ENCODE measurements at regions not wholly inside any gene's neighbourhood (a gene's known extent, or its start where the extent isn't known, plus 50 kb on each side); places are given as distances from the start of the nearest gene placed in this dataset.

DNA sequence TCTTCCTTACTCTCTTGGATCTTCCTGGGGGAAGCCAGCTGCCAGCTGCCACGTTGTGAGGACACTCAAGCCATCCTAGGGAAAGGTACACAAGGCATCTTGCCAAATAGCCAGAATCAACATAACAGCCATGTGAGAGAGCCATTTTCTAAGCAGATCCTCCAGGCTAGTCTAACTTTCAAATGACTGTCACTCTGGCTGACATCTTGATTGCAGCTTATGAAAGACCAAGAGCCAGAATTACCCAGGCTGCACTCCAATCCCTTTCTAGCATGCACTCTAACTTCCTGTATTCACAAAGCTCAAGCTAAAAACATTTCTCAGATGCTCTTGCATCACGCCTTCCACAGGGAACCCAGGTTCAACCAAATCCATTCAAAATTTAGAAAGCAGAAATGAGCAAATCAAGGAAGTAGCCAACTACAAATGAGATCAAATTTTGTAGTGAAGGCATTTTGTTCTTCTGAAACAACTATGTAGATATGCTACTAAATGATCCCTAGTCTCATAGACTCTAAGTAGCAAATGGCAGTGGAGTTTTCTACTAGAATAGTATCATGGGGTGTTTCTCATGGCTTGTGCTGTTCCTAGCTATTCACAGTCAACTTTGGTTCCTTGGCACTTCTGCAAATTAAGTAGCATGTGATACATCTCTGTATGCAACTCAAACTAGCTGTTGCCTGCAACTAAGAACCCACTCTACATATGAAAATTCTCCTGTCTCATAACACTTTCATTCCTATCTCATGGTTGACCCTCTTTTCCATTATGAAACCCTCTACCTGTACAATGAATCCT lies 281.9 kb downstream of the ZEB2 start:
- TF ChIP-seq POLR2A (IDR thresholded peaks at IDR 0.05; ENCODE audit: low read depth, low read length) (no peak), TAF1 (IDR thresholded peaks at IDR 0.05; ENCODE audit: borderline replicate concordance, low read depth, low read length) (no peak)
